Stimulated activated CD4-positive, alpha-beta T cell treated with anti-CD3 and anti-CD28 coated beads, Interleukin-15, amount 100 ng/mL, for 1 hour (primary cell): ENCODE measurements at regions not wholly inside any gene's neighbourhood (a gene's known extent, or its start where the extent isn't known, plus 50 kb on each side); places are given as distances from the start of the nearest gene placed in this dataset.

ENCODE experiments used
- DNase-seq, 2 donors: peaks; one replicate each; pipeline ENCODE4 v3.0.0-alpha.2; 2020; ENCODE audit warnings: low read depth in 1 of 2, low spot score in 1 of 2

DNA sequence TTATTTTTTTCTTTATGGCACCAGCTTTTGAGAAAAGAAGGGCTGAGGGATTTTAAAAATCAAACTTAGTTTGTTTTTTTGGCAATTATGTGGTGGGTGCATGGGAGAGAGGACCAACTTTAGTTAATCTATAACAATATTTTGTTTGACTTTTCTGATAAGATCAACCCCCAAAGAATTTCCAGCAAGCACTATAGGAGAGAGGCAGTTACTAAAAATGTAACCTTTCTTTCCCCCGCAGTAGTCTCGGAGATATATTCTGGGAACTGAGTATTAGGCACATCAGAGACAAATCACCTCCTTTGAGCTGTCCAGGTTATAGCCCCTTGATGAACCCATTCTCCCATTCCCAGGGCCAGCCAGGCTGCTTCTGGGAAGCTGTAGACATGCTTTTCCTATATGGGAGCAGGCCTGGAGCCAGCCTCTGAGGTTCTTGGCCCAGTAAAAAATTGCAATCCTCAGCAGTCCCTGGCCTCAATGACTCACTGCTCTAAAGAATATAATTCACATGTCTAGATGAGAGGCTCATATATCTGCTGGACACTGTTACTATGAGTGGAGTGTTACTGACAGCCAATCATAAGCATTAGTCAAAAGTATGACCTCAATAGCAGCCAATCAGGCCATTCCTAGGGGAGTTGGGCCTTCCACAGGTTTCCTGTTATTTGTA, 138.3 kb upstream of the AGBL1 start:
- DNase-seq = no peak

DNA sequence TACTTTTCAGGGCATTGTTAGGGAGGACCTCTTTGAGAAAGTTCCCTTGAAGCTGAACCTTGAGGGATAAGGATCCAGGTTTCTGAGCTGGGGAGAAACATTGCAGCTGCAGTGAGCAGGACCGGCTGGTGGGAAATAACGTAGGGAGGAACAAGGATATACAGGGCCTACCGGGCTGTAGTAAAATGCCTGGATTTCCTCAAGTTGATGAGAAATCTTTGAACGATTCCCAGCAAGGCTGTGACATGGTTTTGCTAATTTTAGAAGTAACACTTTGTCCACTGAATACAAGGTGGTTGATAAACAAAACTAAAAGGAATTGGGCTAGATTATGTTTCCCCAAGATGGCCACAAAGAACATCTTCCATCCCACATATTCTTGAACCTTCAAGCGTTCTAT, 137.0 kb upstream of the AGBL1 start:
- DNase-seq = no peak

DNA sequence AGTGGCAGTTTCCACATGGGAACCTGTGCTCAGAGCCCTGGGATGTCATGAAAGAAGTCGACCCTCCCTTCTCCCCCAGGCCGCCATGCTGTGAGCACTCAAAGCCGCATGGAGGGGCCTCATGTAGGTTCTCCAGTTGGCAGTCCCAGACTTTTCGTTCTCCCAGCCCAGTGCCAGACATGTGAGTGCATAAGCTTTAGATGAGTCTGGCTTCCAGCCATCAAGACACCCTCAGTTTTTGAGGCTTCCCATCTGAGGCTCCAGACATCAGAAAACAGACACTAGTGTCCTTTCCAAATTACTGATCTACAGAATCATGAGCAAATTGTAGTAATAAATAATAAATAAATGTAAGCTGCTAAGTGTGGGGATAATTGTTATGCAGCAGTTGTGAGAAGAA, 136.5 kb upstream of the AGBL1 start:
- no peak for DNase-seq

DNA sequence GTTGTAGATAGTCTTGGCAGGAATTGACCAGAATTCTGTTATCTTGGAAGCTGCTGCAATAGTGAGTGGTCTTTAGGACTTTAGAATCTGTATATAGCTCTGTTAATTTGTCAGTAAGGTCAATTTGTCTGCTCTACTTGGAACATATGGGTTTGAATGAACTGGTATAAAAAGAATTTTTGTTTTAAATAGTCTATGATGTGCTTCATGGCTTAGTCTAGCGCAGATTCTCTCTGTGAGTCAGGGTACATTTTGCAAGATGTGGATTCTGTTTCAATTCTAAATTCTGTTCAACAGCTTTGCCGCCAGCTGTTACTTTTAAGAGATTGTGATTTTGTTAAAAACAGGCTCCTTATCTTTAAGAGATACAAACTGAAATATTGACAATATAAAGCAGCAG, 135.9 kb upstream of the AGBL1 start:
- no peak for DNase-seq

DNA sequence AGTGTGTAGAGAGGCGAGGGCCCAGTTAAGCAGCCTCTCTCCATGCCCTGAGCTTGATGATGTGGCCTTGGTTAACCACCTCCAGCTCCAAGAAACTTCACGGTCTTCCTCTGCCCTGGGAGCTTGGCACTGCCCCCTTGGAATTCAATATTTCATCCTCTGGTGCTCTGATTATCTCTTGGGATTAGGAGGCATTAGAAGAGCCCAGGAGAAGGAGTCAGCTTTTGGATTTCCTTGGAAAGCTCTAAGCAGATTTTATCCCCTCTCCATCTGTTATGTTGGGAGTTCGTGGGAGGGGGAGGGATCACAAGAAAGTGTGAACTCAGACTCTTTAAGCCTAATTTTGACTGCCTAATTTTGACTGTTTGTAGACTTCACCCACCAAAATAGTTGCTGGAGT, 132.7 kb upstream of the AGBL1 start:
- no peak for DNase-seq

DNA sequence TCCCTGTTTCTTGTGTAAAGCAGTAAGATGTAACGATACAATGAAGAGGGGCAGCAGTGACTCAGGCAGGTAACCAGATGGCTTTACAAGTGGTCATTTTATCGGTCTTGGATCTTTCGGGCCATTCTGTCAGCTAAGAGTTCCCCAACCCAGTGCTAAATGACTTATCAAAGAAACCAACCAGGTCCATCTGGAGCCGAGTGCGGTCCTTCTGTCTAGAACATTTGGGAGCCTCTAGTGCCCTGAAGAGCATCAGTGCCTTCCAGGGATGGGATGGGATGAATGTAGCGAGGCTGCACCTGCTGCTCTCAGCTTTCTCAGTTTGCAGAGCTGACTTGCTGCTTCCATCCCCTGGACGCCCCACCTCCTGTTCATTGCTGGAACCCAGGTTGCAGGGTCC, 131.7 kb upstream of the AGBL1 start:
- DNase-seq = no peak

DNA sequence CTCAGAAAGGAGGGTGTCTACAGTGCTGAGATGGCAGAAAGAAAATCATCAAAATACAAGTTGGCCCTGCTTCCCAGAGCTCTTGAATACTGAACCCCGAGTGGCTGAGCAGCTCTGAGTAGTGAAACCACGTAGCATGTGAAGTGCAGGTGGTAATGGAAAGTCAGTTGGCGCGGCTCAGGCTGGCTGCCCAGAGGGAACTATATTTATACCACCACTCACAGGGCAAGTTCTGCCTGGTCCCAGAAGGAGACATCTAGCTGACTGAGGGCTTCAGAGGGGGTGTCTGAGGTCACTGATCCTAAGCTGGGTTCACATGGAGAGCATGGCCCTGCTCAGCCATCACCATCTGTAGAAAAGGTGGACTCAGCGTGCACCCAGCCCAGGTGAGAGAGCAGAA, 129.6 kb upstream of the AGBL1 start:
- DNase-seq = no peak

DNA sequence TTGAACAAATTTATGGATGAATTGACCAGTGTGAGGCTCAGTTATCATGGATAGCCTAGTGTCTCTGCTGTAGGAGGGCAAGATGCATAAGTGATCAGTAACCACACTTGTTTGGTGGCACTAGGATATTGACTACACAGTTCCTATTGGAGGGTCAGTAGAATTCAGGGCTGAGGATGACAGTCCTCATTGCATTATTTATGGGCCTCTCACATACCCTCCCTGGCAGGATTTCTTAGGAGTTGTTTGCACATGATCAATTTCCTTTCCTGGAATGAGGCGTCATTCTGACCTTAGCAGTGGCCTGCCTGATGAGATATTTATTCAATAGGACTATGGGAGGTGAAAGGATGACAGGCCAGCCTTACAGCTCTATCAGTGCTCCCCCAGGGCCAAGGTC, 125.1 kb upstream of the AGBL1 start:
- DNase-seq = no peak

DNA sequence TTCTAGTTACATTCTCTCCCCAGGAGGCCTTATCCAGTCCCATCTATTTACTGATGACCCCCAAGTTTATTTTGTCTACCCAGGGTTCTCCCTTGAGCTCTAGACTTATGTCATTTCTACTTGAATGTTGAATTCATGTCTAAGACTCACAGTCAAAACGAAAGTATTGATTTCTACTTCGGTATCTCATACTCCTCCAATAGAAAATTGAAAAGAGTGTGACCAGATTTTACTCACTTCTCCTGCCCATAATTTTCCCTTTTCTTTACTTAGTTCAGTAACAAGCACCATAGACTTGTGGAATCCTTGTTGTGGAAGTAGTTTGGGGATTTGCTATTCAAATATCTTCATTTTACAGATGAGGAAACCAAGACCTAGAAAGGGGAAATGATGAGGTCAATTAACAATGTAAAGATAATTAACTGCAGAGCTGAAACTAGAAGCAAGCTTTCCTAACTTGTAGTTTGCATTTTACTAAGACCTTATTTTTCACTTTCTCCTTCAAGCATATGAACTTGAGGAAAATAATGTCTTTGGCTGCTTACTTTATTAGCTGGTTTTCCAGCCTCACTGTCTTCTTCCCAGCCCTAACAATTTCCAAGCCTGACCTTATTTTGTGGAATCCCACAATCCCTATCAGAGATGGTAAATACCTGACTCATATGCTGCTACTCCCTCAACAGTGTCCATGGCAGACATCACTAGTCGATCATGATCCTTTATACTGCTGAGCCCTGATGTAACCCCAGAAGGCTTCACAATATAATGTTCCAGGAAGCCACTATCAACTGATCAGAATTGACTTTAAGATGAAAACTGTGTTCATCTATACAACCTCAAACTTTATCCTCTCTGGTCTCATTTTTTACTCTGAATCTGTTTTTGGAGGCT, 123.9 kb upstream of the AGBL1 start:
- DNase-seq = no peak

DNA sequence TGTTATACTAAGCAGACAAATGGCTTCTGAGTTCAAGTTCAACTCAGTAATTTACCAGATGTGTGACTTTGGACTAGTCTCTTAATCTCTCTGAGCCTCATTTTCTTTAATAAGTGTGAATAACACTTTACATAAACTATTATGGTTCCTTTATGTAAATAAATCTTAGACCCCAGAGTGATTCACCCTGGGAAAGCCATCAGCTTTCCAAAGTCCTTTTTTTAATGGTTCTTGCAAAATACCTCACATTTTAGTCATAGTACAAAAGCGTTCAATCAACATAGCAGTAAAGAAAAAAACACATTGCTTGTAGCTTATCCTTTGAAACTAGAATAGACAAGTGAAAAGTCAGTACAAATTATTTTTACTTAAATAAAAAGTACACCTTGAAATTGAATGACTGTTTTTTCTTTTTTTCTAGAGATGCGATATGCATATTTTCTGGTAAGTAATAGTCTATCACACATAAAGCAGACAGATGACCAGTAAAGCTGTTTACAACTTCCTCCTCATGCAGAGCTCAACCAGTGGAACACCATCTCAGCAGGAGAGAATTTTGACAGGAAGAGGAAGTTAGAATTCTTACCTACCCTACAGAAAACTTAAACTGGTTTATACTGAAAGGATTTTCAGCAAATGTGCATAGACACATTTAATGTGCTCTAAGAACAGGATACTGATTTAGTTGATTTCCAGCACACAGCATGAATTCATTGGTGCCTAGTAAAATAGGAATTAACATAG, 123.0 kb upstream of the AGBL1 start:
- DNase-seq = no peak

DNA sequence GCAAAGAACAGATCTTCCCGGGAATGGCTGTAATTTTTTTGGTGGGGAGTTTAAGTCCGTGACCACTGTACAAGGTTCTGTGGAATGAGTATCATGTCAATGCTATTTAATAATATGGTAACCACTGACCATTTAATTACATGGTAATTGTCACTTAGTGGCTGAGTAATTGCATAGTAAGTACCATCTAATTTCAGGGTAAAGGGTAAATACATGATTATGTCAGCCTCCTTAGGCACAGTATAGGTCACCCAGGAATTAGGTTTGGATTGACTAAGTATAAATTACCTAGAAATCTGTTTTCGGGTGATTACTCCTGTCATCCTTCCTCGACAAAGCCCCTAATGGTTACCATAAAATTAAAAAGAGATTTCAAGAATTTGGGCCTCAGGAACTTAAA, 120.1 kb upstream of the AGBL1 start:
- no peak for DNase-seq

DNA sequence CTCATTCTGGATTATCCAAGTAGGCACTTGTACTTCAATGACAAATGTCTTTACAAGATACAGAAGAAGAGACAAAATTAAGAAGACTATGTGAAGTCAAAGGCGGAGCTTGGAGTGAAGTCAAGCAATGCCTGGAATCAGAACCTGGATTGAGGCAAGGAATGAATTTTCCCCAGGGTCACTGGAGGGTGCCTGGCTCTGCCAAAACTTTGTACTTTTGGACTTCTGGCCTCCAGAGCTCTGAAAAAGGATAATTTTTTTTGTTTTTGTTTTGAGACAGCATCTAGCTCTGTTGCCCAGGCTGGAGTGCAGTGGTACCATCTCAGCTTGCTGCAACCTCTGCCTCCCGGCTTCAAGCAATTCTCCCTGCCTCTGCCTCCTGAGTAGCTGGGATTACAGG, 119.3 kb upstream of the AGBL1 start:
- DNase-seq = no peak

DNA sequence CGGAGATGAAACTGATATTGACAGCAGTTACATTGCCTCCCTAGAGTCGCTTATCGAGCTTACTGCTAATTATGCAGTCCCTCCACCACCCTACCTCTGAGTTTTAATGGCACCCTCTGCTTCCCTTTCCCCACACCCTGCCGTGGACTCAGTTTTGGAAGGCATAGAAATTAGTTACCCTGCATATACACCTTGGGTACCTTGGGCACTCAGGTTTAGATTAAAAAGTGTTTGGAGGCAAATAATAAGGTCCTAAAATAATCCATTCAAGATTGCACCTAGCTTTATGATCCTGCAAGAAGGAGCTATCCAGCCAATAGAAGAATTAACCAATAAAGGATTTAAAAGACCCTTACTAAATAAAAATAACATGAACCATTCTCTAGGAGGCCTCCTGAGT, 117.8 kb upstream of the AGBL1 start:
- DNase-seq = no peak

DNA sequence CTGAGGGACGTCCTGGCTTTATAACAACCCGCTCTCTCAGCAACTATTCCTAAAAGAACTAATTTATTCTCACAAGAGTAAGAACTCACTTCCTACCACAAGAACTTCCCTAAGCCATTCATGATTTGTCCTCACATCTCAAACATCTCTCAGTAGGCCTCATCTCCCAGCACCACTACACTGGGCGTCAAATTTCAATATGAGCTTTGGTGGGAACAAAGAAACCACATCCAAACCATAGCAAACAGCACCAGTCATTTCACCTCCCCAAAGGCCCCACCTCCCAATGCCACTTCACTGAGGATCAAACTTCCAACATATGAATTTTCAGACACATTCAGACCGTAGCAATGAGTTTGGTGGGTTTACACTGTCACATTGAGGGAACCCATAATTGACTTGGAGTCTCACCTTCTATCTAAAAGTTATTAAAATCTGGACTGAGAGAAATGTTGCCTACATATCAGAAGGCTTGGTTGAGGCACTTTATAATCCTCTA, 116.4 kb upstream of the AGBL1 start:
- no peak for DNase-seq

DNA sequence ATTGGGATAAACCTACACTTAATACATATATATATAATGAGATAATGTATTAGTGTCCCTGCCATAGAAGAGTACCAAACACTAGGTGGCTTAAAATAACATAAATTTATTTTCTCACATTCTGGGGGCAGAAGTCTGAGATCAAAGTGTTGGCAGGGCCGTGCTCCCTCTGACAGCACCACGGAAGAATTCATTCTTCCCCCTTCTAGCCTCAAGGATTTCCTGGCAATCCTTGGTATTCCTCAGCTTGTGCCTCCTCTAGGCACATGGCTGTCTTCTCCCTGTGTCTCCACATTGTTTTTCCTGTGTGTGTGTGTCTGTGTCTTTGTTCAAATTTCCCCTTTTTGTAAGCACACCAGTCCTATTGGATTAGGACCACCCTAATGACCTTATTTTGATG, 115.2 kb upstream of the AGBL1 start:
- no peak for DNase-seq

DNA sequence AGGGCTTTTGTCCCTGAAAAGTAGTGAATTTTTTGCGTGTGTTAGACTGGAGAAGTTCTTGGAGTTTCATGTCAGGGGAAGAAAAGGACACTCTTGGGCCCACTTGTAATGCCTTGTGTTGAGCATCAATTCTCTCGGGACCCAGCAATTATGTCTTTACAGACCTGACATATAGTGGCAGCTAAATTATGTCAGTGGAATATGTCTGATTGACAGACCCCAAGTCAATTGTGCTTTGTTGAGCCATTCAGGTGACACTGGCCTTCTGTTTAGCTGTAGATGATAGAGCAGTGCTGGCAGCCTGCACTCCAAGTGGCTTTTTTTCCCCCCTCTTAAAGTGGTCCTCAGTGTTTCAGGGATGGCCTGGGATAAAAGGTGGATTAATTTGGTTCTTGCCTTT, 112.1 kb upstream of the AGBL1 start:
- DNase-seq = no peak

DNA sequence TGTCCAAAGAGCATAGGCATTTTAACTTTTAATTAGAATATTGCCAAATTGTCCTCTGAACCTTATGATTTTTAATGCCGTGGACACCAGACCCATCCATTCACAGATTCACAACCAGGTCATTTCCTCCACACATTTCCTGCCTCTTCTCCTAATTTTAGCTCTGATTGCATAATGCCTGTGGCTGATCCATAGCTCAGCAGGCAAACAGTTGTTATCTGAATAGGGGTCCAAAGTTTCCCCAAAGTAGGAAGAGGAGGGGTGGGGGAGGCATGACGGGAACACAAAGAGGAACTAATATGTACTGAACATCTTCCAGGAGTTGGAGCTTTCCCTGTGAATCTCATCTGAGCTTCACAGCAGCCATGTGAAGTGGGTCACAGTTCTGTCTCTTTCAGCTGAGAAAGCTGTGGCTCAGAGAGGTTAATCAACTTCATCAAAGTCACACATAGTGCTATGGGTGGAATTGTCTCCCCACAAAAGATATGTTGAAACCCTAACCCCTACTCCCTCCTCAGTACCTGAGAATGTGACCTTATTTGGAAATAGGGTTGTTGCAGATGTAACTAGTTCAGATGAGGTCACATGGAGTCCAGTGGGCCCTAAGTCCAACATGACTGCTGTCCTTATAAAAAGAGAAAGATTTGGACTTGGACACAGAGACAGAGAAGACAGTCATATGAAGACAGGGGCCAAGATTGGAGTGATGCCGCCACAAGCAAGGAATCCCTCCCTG, 106.7 kb upstream of the AGBL1 start:
- DNase-seq = no peak

DNA sequence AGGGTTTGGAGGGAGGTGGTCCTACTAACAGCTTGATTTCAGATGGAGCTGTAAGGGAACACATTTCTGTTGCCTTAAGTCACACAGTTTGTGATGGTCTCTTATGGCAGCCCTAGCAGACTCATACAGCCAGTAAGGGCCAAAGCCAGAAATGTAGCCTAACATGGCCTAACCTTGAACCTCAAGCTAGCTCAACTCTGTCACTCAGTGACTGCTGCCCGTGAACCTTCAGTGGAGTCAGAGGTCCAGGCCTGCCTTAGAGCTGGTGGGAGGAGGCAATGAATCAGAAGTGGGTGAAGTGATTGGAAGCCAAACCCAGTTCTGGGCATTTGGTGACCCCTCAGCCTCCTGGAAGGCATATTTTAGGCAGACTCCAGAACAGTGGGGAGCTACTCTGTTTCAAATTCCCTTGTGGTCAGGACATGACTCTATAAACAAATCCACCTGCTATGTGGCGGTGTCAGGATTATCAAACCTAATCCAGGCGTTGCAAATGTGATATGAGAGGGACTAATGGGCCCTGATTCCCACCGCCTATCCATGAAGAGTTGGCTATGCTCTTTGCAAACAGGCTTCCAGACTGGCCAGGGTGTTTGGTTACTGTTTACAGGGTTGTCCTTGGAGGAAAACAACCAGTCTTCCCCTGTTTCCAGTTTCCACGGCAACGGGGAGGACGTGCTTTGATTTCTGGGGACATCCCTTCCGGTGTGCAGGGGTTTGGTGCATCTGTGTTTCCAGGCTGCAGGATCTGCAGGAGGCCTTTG, 105.9 kb upstream of the AGBL1 start:
- no peak for DNase-seq

DNA sequence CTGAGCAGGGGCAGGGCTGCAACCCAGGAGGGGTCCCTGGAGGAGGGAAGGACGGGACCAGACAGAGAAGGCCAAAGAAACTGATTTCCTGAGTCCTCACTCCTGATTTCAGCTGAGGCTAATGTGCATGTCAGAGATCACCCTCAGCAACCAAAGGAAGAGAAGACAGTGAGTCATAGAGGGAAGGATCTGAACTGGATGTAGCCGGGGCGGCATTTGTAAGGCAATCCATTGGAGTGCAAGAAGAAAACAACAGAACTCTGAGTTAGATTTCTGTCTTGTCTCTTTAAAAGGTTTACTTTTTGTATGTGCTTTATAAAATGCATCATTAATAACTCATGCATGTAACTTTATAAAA, 105.3 kb upstream of the AGBL1 start:
- DNase-seq = no peak

DNA sequence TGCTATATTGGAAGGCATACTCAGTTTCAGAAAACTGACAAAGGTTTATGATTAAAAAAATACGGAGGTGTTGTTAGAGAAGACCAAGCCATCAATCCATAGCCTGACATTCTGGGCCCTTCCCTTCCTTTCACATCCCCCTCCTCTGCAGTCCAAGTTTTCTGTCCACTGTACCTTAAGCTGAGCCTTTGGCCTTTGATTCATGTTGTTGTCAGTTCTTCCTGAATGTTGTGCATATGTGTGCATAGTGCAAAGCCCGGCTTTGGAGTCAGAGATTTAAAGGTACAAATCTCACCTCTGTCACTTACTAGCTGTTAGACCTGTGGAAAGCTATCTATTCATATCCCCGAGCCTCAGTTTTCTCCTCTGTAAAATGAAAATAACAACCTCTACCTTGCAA, 104.9 kb upstream of the AGBL1 start:
- no peak for DNase-seq

DNA sequence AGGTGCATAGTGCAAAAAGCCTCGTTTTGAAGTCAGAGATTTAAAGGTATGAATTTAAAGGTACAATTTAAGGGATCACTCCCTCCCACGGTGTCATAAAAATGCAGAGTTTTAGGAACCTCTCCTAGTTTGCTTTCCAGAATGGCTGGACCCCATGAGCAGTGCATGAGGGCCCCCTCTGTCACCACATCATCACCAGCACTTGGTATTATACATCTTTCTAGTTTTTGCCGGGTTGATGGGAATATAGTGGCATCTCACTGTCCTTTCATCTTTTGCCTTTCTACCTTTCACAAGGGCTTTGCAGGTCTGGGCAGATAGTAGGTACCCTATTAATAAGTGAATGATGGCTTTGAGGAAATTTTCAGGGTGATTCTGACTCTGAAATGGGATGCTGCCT, 103.6 kb upstream of the AGBL1 start:
- no peak for DNase-seq
